A673 (cell line): ENCODE measurements at regions not wholly inside any gene's neighbourhood (a gene's known extent, or its start where the extent isn't known, plus 50 kb on each side); places are given as distances from the start of the nearest gene placed in this dataset.

Experiments
- BruUV-seq: library from RNA; stranded (reverse); fragments of 400-500 nt; replicated peaks from 2 replicates; lab custom pipeline; 2021; lab: Mats Ljungman, UMichigan
- CTCF ChIA-PET: fragments of 300-600 bp; sonication (Branson Sonifier 250); formaldehyde crosslinking; loops from one replicate; lab custom pipeline; 2022; ENCODE audit warnings: antibody characterized with exemption; lab: Charles Lee
- POLR2A ChIA-PET: fragments of 300-600 bp; sonication (Branson Sonifier 250); formaldehyde crosslinking; loops from one replicate; lab custom pipeline; 2022; ENCODE audit warnings: antibody characterized with exemption; ENCODE audit not compliant: low non-redundant PET; lab: Charles Lee
- DNase-seq: peaks from one replicate; pipeline ENCODE4 v3.0.0-alpha.2; 2015; ENCODE audit warnings: low spot score
- H3K27ac ChIP-seq: fragments of 200-600 bp; sonication (generic); 2 replicates; pipeline ENCODE4 v1.5.1; 2016; ENCODE audit warnings: mixed run types, low read depth, mild to moderate bottlenecking, mixed read lengths, antibody characterized with exemption, low read length; ENCODE audit not compliant: poor library complexity, severe bottlenecking
- H3K27me3 ChIP-seq: fragments of 200-600 bp; sonication (generic); replicated peaks from 2 replicates; pipeline ENCODE4 v1.6.1; 2017; ENCODE audit warnings: mixed run types, low read depth, mild to moderate bottlenecking, mixed read lengths, antibody characterized with exemption, low read length; ENCODE audit not compliant: insufficient read depth, poor library complexity
- H3K36me3 ChIP-seq: fragments of 200-600 bp; sonication (generic); 2 replicates; pipeline ENCODE4 v1.6.1; 2016; ENCODE audit warnings: mixed run types, mild to moderate bottlenecking, mixed read lengths, antibody characterized with exemption, low read length; ENCODE audit not compliant: insufficient read depth, poor library complexity, severe bottlenecking
- H3K4me1 ChIP-seq: fragments of 200-600 bp; sonication (generic); 2 replicates; pipeline ENCODE4 v1.6.1; 2017; ENCODE audit warnings: mixed run types, mild to moderate bottlenecking, mixed read lengths, antibody characterized with exemption, low read length; ENCODE audit not compliant: insufficient read depth, poor library complexity, severe bottlenecking
- H3K4me3 ChIP-seq: fragments of 200-600 bp; sonication (generic); 2 replicates; pipeline ENCODE4 v1.5.1; 2016; ENCODE audit warnings: low read depth, mixed run types, mild to moderate bottlenecking, mixed read lengths, low read length; ENCODE audit not compliant: poor library complexity, severe bottlenecking
- H3K9me3 ChIP-seq: fragments of 200-600 bp; sonication (generic); 2 replicates; pipeline ENCODE4 v1.6.1; 2016; ENCODE audit warnings: mixed run types, low read depth, mild to moderate bottlenecking, mixed read lengths, antibody characterized with exemption, low read length; ENCODE audit not compliant: poor library complexity, severe bottlenecking
- CTCF ChIP-seq: fragments of 300-800, 200-600 bp; sonication (generic); conservative IDR thresholded peaks from 2 replicates; pipeline ENCODE4 v1.5.1; 2017; ENCODE audit warnings: low read depth, mild to moderate bottlenecking, antibody characterized with exemption, low read length, moderate library complexity, mixed read lengths
- EZH2 ChIP-seq: fragments of 200-600 bp; sonication (generic); IDR thresholded peaks from 2 replicates; pipeline ENCODE4 v1.6.1; 2017; ENCODE audit warnings: borderline replicate concordance, low read depth, mild to moderate bottlenecking, mixed read lengths, antibody characterized with exemption, low read length; ENCODE audit not compliant: poor library complexity, severe bottlenecking
- intact Hi-C: fragments of 100-400 bp; cut with micrococcal nuclease; formaldehyde crosslinking; loops from one replicate; pipeline ENCODE4 v1.10.0; 2022; ENCODE audit not compliant: unreplicated experiment

GRCh38 chr5:67306965-67307607, 110.5 kb upstream of the CD180 start:
- Histone ChIP-seq H3K4me3 (no peak overlapping the region), H3K27ac (peak overlapping the region; percentile 57), H3K9me3 (peaks cover 8% of the 10 kb centered on the region), H3K4me1 (peaks cover 33% of the 10 kb centered on the region), H3K27me3 (no peaks in the 10 kb centered on the region), H3K36me3 (no peaks in the 10 kb centered on the region)
- ChIA-PET POLR2A (no interaction called here), CTCF (no interaction called here)
- DNase-seq: no peak
- TF ChIP-seq CTCF (no peak), EZH2 (no peak)
- no TSS peak for BruUV-seq
- intact Hi-C loops: no loop called here

- peaks cover 8% of the 10 kb centered on the region for H3K9me3 ChIP-seq
- H3K27ac ChIP-seq: peak overlapping the region; percentile 57
- H3K27me3 ChIP-seq: no peaks in the 10 kb centered on the region
- intact Hi-C loops: no loop called here
- H3K36me3 ChIP-seq: no peaks in the 10 kb centered on the region
- CTCF ChIA-PET: no interaction called here
- no TSS peak for BruUV-seq
- POLR2A ChIA-PET: no interaction called here
- H3K4me1 ChIP-seq: peaks cover 41% of the 10 kb centered on the region
- DNase-seq: peak; percentile 74
- no peak overlapping the region for H3K4me3 ChIP-seq
- TF ChIP-seq EZH2 (no peak), CTCF (no peak)
Measured at GRCh38 chr5:67305913-67306710, 109.5 kb upstream of the CD180 start.

GRCh38 chr5:67305401-67305800, 108.8 kb upstream of the CD180 start:
- Histone ChIP-seq H3K4me1 (peaks cover 49% of the 10 kb centered on the region), H3K9me3 (peaks cover 4% of the 10 kb centered on the region), H3K36me3 (no peaks in the 10 kb centered on the region), H3K27ac (peak overlapping the region; percentile 57), H3K27me3 (no peaks in the 10 kb centered on the region), H3K4me3 (no peak overlapping the region)
- no TSS peak for BruUV-seq
- ChIA-PET POLR2A (no interaction called here), CTCF (no interaction called here)
- no peak for DNase-seq
- intact Hi-C loops: no loop called here
- no peak for TF ChIP-seq CTCF
- no peak for TF ChIP-seq EZH2
